Upper lobe of left lung (tissue), 6 donors: ENCODE measurements at regions not wholly inside any gene's neighbourhood (a gene's known extent, or its start where the extent isn't known, plus 50 kb on each side); places are given as distances from the start of the nearest gene placed in this dataset.

Source experiments
- ATAC-seq, 2 donors: fragments of 200-7000 bp; cut with Tn5 transposase; one replicate each; pipeline ENCODE4 v1.9.1; 2022; ENCODE audit warnings: mild to moderate bottlenecking in 2 of 2, moderate library complexity in 2 of 2; ENCODE audit not compliant: low FRiP score in 2 of 2
- DNase-seq, 2 donors: peaks; one replicate each; pipeline ENCODE4 v3.0.0-alpha.2; 2019 to 2020
- H3K27ac ChIP-seq, 4 donors: fragments of 200-600 bp; sonication (generic); one replicate each; pipeline ENCODE4 v1.5.1; 2016 to 2019
- H3K27me3 ChIP-seq, 4 donors: fragments of 200-600 bp; sonication (generic); one replicate each; pipeline ENCODE4 v1.5.1; 2017 to 2019
- H3K36me3 ChIP-seq, 4 donors: fragments of 200-600 bp; sonication (generic); one replicate each; pipeline ENCODE4 v1.5.1; 2016 to 2019
- H3K4me1 ChIP-seq, 4 donors: fragments of 200-600 bp; sonication (generic); one replicate each; pipeline ENCODE4 v1.5.1; 2018 to 2019
- H3K4me3 ChIP-seq, 4 donors: fragments of 200-600 bp; sonication (generic); one replicate each; pipeline ENCODE4 v1.5.1; 2017 to 2019; ENCODE audit warnings: mild to moderate bottlenecking in 2 of 4, moderate library complexity in 1 of 4
- H3K9me3 ChIP-seq, 4 donors: fragments of 200-600 bp; sonication (generic); one replicate each; pipeline ENCODE4 v1.5.1; 2018 to 2019
- CTCF ChIP-seq, 6 experiments: fragments of 450-650 bp in 4 of 6; fragments of 200-600 bp in 2 of 6; sonication (generic) in 2 of 6; IDR thresholded peaks; one replicate each; pipeline ENCODE4 v1.5.1; 2016 to 2019; ENCODE audit warnings: antibody characterized with exemption in 6 of 6
- EP300 ChIP-seq, 4 donors: sonication (generic); formaldehyde crosslinking; IDR thresholded peaks; one replicate each; pipeline ENCODE4 v1.5.1; 2017; ENCODE audit warnings: antibody characterized with exemption in 4 of 4, control low read depth in 2 of 4
- POLR2A ChIP-seq, 4 donors: fragments of 450-650 bp; IDR thresholded peaks; one replicate each; pipeline ENCODE4 v1.5.1; 2016 to 2017; ENCODE audit warnings: antibody characterized with exemption in 4 of 4, mild to moderate bottlenecking in 2 of 4
- POLR2AphosphoS5 ChIP-seq, 2 donors: sonication (generic); formaldehyde crosslinking; IDR thresholded peaks; one replicate each; pipeline ENCODE4 v1.5.1; 2017; ENCODE audit warnings: antibody characterized with exemption in 2 of 2
- WGBS, 2 donors: methylation state at CpG; one replicate each; pipeline ENCODE4 v1.1.5; 2017 to 2018; 5-methylcytosine and 5-hydroxymethylcytosine counted together
- donor health status: DM: no; HTN: no; CAD: no; lungs with moderate emphysema.
- donor health status: DM: no; HTN: yes; CAD: no; lungs with severe emphysema.

GRCh38 chr2:60379216-60379615, 174.2 kb downstream of the BCL11A start:
- WGBS, 2 donors: 66 to 88% methylated on average over 7 of the region's 7 CpGs
- Histone ChIP-seq H3K9me3 (no peaks in the 10 kb centered on the region), H3K27ac (no peak overlapping the region), H3K4me1 (no peaks in the 10 kb centered on the region), H3K36me3 (no peaks in the 10 kb centered on the region), H3K27me3 (no peaks in the 10 kb centered on the region), H3K4me3 (no peak overlapping the region)
- ATAC-seq (no peak), DNase-seq (no peak)
- TF ChIP-seq EP300 (IDR thresholded peaks at IDR 0.05) (no peak), POLR2A (IDR thresholded peaks at IDR 0.05) (no peak), POLR2AphosphoS5 (IDR thresholded peaks at IDR 0.05) (no peak), CTCF (IDR thresholded peaks at IDR 0.05) (no peak)

- Histone ChIP-seq H3K27ac (no peak overlapping the region), H3K4me3 (no peak overlapping the region), H3K9me3 (no peaks in the 10 kb centered on the region), H3K36me3 (no peaks in the 10 kb centered on the region), H3K4me1 (no peaks in the 10 kb centered on the region), H3K27me3 (no peaks in the 10 kb centered on the region)
- WGBS, 2 donors: 88 to 89% methylated on average over 3 of the region's 3 CpGs
- no peak for TF ChIP-seq POLR2A (IDR thresholded peaks at IDR 0.05)
- TF ChIP-seq CTCF (IDR thresholded peaks at IDR 0.05): no peak
- TF ChIP-seq EP300 (IDR thresholded peaks at IDR 0.05): no peak
- no peak for TF ChIP-seq POLR2AphosphoS5 (IDR thresholded peaks at IDR 0.05)
- ATAC-seq (no peak), DNase-seq (no peak)
Observed at GRCh38 chr2:60377825-60378224, 175.6 kb downstream of the BCL11A start.

- 62 to 73% methylated on average over 3 of the region's 3 CpGs for WGBS, 2 donors
- Histone ChIP-seq H3K27me3 (no peaks in the 10 kb centered on the region), H3K4me3 (no peak overlapping the region), H3K27ac (no peak overlapping the region), H3K36me3 (no peaks in the 10 kb centered on the region), H3K4me1 (no peaks in the 10 kb centered on the region), H3K9me3 (no peaks in the 10 kb centered on the region)
- TF ChIP-seq POLR2AphosphoS5 (IDR thresholded peaks at IDR 0.05): no peak
- TF ChIP-seq CTCF (IDR thresholded peaks at IDR 0.05): no peak
- TF ChIP-seq POLR2A (IDR thresholded peaks at IDR 0.05): no peak
- TF ChIP-seq EP300 (IDR thresholded peaks at IDR 0.05): no peak
- no peak for ATAC-seq
- DNase-seq: no peak
Observed at GRCh38 chr2:60376252-60376651, 177.2 kb downstream of the BCL11A start.

GRCh38 chr2:60371681-60372080, 181.8 kb downstream of the BCL11A start:
- 52 to 62% methylated on average over 3 of the region's 3 CpGs for WGBS, 2 donors
- H3K27me3 ChIP-seq: no peaks in the 10 kb centered on the region
- no peaks in the 10 kb centered on the region for H3K36me3 ChIP-seq
- TF ChIP-seq CTCF (IDR thresholded peaks at IDR 0.05): no peak
- no peak overlapping the region for H3K4me3 ChIP-seq
- DNase-seq (no peak), ATAC-seq (no peak)
- no peaks in the 10 kb centered on the region for H3K4me1 ChIP-seq
- no peaks in the 10 kb centered on the region for H3K9me3 ChIP-seq
- H3K27ac ChIP-seq: no peak overlapping the region

- Histone ChIP-seq H3K36me3 (no peaks in the 10 kb centered on the region), H3K9me3 (no peaks in the 10 kb centered on the region), H3K27me3 (no peaks in the 10 kb centered on the region), H3K4me3 (no peak overlapping the region), H3K27ac (no peak overlapping the region), H3K4me1 (peaks cover 0 to under 1% (median 0%) of the 10 kb centered on the region in 4 donors)
- ATAC-seq: no peak
- WGBS, 2 donors: 87 to 98% methylated on average over 6 to 9 of the region's 9 CpGs
- no peak for DNase-seq
- no peak for TF ChIP-seq CTCF (IDR thresholded peaks at IDR 0.05)
- no peak for TF ChIP-seq EP300 (IDR thresholded peaks at IDR 0.05)
- TF ChIP-seq POLR2A (IDR thresholded peaks at IDR 0.05): no peak
- no peak for TF ChIP-seq POLR2AphosphoS5 (IDR thresholded peaks at IDR 0.05)
Observed at GRCh38 chr2:60371219-60371618, 182.2 kb downstream of the BCL11A start.
